Fibroblast of peridontal ligament (primary cell): ENCODE measurements at regions not wholly inside any gene's neighbourhood (a gene's known extent, or its start where the extent isn't known, plus 50 kb on each side); places are given as distances from the start of the nearest gene placed in this dataset.

ENCODE experiments used
- DNase-seq: peaks from one replicate; pipeline ENCODE4 v3.0.0-alpha.2; 2010; ENCODE audit errors: extremely low read depth

DNA sequence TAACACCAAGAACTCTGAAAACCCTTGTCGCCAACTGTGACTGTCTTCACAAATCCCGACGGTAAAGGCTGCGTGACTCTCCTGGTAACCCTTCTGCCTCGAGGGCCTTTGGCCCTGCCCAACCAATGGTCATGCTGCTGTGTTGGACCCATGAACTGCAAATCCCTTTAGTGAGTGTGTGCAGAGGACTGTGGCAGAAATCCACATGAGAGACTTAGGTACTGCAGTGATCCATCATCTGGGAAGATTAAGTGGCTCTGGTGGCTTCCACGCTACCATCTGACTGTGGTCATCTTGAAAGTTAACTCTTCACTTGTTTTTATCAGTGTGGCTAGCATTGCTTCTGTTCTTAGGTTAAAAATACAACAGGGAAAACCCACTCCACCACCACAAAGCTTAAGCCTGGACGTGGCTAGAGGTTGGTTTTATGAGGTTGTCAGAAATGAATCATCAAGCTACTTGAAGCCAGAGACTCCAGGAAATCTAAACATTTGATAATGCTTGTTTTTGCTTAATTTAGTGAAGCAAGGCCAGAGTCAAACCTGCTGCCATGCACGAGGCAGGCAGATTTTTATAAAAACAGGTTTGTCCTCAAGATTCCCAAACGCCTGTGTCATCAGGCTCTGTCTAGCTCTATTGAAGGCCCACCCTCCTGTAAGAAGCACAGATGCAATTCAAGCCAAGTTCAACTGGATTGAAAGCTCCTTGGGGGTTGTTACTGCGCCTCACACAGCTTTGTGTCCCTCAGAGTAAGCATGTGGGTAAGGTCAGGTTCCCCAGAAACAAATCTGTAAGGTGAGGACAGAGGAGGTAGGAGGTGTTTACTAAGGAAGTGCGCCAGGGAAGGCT is 52.7 kb upstream of the ERCC6L2 start:
- peak; percentile 95 for DNase-seq

DNA sequence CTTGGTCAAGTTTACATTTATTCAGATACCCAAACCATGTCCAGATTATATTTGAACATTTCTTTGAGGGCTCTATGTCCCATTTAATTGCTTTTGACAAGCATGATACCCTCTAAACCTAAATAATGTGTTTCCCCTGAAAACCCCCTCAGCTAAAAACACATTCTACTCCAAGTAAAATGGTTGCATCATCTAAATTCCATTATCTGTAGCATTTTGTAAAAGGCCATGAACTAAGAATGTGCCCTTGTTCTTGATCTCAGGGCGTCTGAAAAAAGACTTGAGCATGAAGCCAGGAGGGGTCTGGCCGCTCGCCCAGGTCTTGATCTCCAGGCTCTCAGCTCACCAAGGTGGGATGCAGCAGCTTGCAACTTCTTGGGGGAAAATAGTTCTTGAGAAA is 53.5 kb upstream of the ERCC6L2 start:
- no peak for DNase-seq

DNA sequence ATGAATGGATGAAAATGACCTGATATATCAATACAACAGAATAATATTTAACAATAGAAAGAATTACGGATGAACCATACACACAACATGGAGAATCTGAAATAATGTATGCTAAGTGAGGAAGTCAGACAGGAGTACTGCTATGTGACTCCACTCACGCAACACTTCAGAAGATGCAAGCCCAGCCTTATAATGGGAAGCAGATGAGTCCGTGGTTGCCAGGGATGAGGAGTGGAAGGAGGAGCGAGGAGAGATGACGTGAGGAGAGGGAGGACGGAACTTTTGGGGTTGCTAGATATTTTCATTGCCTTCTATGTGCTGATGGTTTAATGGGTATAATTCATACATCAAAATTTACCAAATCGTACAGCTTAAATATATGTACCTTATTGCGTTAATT is 55.4 kb upstream of the ERCC6L2 start:
- DNase-seq = peak; percentile 49

DNA sequence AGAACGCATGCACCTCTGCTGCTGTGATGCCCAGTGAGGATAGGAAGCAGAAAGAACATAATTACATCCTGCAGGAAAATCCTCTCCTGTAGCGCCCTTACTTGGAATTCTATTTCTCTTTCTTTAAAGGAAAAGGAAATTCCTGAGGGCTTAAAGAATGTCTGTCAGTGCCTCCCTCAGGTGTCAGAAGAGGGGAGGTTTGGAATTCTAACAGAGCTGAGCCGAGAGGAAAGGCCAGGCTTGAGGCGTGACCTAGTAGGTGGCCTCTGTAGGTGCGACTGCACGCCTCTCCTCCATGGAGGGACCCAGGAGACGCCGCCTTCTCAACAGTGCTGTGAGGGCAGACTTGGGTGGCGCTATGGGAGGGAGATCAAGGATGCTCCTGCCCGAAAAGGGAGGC is 55.9 kb upstream of the ERCC6L2 start:
- no peak for DNase-seq

DNA sequence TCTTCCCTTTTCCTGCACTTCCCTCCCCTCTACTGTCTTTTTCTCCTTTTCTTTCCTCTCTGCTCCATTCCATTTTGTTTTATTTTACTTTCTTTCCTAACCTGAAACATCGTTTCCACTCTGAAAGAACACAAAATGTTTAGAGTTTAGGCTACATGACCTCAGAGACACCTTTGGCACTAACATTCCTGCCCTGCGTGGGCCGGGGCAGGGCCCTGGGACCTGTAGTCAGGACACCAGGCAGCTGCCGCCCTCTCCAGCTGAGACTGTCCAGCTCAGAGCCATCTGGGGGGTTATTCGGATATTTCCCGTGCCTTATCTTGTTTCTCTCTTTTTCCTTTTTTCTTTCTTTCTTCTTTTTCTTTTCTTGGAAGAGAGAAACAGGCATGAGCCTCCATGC is 58.3 kb upstream of the ERCC6L2 start:
- DNase-seq = no peak

DNA sequence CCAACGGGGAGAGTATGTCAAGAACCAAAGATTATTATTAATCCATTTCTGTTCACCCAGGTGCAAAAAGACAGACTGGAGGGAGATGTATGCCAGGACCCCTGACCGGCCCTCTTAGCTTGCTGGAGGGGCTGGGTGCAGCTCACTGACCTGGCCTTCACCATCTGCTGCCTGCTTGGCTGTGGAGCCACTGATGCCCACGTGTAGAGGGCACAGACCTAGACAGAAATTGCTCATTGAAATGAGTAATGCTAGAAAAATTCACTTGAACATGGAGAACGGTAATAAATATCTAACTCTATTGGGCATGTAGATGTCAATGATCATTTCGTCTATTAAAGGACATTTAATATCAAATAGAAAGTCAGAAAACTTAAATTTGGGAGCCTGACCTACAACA is 58.8 kb upstream of the ERCC6L2 start:
- no peak for DNase-seq

DNA sequence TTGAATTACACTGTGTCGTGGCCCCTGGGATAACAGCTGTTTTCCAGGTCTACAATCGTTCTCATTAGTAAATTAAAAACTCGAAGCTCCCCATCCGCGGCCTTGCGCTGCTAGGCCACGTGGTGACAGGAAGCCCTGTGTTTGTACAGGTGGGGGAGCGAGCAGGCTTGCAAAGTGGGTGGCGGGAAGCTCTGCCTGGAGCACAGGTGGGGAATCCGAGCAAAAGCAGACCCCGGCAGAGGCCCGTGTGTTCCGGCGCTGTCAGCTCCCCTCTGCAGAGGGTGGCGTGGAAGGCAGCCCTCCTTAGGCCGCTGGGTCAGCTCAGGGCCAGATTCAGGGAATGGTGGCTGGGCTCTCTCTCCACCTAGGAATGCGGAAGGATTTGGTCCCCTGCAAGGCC is 59.5 kb upstream of the ERCC6L2 start:
- DNase-seq = no peak

DNA sequence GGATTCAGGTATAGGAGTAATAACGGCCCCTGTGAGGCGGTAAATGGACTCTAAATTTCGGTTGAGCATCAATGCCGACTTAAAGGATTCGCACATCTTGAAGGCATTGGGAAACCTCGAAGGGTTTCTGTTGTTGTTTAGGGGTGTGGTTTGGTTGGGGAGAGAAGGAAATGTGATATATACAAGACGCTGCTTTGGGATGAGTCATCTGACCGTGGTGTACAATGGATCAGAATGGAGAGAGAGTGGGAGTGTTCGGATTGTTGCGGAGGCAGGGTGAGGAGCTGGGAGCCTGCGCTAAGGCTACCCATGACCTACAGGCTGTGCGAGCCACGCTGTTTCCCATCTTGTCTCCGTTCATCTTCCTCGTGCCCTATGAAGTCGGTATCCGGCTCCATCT is 60.4 kb upstream of the ERCC6L2 start:
- DNase-seq = peak; percentile 98

DNA sequence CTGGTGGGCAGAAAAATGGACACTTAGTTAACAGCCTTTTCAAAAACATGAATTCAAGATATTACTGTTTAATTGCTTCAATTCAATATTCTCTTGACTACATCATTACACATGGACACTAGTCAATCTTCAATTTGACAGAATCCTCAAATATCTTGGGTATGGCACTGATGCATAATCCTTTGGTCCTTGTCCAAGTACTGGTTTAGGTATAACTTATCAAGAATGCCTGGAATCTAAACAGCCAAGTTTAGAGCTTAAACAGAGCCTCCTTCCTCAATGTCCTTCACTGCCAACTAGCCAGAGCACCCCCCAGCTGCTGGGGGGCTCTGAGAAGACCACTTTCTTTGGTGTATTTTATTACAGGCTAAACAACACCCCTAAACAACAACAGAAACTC is 61.6 kb upstream of the ERCC6L2 start:
- no peak for DNase-seq

DNA sequence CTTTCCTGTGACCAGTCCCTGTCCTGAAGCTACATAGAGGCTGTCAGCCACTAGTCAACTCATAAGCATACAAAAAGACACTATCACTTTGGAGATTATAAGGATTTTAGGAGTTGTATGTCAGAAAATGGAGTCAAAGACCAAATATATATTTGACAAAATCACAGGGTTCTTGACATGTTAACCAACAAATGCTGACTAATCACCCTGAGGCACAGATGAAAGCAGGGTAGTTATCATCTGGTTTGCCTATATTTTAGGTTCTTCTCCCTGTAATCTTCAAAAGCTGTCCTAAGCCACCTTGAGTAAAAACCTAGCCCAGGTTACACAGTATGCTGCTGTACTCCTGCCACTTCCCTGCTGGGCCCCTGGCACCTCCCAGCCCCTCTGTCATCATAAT is 64.7 kb upstream of the ERCC6L2 start:
- no peak for DNase-seq

DNA sequence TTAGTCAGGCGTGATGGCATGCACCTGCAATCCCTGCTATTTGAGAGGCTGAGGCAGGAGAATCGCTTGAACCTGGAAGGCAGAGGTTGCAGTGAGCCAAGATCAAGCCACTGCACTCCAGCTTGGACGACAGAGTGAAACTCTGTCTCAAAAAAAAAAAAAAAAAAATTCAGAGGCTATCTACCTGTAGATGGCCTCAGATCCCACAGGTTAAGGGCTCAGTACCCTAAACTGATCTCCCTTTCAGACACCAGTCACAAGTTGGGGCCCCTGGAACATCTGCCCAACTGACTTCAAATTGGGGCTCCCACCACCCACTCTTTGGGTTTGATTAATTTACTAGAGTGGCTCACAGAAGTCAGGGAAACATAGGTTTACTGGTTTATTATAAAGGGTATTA is 65.4 kb upstream of the ERCC6L2 start:
- DNase-seq = no peak

DNA sequence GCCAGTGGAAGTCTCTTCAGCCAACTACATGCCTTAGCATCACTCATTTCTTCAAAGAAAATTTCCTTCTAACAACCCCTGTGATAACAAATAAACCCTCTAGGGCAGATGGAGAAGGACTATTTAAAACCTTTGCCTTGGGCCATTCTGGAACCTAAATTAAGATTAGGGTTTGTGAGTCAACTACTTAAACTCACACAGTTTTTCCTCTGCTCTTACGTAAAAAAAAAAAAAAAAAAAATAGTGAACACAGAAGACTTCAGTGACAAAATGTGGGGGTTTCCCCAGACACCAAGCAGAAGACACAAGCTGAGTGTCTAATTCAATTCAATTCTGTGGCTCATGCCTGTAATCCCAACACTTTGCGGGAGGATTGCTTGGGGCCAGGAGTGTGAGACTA is 65.8 kb upstream of the ERCC6L2 start:
- no peak for DNase-seq

DNA sequence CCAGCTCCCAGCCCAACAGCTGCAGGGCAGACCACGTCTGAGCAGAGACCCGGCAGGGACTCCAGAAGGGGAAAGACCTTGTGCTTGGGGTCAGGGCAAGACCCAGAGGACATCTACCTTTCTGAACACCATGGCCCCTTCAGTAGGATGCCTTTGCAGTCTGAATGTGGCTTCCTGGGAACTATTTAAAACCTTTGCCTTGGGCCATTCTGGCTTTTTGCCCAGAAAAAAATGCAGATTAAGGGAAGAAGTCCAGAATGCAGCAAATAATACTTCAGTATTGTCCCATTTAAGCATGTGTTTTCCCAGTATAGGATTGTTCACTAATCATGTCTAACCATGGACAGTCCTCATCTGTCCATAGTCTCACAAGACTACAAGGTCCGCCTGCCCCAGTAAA is 67.5 kb upstream of the ERCC6L2 start:
- DNase-seq = peak; percentile 44

DNA sequence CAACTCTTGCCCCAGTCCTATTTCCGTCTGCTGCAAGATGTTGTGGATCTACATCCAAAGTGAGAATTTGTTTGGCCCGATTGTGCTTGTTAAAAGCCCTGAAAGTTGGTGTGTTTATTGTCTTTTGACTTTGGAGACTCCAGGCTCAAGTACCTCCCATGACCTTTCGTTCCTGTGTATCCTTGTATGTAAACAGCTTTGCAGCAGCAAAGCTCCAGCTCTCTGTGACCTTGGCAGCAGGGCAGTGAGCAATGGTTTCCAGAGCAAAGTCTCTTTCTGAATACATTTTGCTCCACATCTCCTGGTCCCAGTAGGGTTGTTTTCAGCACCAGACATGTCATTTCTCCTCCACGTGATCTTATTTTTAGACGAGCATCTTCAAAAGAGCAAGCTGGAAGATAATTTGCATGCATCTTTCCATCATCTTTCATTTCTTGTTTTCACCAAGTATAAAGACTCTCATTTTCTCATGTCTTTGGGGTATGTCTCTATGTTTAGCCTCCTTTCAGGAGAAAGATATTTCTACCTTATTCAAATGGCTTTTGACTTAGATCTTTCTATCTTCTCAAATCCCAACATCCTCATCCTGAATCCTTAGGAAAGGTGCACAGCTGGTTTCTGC is 68.1 kb upstream of the ERCC6L2 start:
- no peak for DNase-seq

DNA sequence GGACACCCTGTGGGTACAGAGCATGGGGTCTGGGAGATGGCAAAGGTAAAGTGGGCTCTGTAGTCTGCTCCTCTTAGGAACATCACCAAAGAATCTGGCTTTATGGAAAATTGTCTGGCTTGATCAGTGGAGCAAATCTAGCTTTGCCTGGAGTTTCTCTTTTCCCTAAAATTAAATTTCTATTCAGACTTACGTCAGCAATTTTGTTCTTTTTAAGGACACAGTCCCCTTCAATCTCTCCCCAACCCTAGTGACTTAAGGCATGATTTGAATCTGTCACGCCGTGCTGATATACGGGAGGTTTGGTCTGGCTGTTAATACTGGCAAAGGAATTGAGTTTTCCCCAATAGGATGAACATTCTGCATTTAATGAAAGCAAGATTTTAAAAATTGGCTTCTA is 72.3 kb upstream of the ERCC6L2 start:
- no peak for DNase-seq

DNA sequence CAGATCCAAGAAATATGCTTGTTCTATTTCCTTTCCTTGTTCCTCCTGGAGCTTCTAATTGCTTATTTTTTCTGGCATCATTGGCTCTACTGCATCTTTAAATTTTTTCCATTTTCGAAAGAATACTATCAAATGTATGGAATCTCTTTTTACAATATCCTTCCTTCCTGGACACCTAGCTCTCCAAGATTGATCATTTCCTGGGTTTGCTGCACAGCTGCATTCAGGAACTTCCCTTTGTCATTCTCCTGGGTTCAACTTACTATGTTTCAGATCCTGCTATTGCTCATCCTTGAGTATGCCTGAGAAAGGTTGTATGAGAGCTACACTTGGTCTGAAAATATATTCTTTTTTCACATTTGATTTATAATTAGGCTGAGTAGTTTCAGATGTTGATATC is 73.7 kb upstream of the ERCC6L2 start:
- DNase-seq = no peak

DNA sequence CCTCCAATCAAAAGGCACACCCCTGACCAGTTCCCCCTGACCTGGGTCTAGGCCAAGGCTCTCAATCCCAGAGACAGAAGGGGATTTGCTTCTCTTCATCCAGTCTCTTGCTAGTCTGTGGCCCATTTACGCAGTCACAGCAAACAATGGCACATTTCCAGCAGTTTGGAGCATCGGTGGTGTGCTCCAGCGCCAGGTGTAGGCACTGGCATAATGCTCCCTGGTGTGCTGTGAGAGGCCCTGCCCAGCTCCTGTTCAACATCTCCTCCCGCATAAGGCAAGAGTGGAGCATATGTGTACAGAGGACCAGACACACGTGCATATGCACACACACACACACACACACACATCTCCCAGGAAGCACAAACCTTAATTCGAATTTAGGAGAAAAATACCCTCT is 79.5 kb upstream of the ERCC6L2 start:
- no peak for DNase-seq

DNA sequence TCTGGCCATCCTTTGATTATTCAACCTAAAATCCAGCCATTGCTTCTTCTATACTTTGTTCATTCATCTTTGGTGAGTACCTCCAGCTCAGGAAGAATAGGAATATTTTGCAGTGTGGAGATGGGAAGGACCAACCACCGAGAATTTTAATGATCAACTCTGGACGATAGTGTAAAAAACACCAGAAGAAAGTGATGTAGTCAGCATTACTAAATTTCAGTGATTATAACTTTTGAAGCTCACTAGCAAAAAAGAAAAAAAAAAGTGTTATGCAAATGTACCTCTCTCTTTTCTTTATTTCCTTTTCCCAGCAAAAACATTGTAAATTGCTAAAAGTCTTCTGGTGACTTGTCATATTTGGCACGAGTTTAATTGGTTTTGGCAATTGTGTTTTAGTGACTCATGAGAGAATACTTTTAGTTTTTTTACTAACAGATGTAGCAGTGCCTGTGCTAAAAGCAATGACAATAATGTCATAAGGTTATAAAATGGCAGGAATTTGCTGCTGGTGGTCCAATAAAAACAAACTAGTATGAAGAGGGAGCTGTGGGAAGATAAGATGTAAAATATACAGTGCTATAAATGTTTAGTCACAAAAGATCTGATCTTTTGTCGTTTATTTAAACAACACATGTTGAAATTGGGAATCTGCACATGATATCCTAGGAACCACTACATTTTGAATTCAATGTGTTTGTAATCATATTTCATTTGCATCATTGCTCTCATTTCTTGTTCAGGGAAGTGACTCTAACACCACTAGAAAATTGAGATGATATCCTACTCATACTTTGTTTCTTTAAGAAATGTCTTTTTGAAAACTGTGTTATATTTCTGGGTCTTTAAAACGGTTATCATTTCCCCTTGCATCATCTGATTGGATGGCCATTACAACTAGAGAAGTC is 81.3 kb upstream of the ERCC6L2 start:
- peak; percentile 99 for DNase-seq

DNA sequence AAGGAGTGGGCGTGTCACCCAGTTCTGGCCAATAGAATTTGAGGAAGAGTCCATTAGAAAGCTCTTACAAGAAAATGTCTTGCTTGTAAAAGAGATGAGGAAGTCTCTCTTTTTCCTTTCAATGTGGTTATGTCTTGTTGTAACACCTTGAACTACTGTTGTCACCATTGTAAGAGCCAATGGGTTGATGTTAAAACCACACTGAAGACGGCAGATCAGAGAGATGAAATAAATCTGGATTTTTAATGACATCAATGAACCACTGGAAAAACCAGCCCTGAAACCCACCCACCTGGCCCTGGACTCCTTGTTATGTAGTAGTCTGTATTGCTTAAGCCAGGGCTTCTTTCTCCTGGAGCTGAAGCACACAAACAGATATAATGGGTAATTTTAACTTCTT is 83.8 kb upstream of the ERCC6L2 start:
- no peak for DNase-seq

DNA sequence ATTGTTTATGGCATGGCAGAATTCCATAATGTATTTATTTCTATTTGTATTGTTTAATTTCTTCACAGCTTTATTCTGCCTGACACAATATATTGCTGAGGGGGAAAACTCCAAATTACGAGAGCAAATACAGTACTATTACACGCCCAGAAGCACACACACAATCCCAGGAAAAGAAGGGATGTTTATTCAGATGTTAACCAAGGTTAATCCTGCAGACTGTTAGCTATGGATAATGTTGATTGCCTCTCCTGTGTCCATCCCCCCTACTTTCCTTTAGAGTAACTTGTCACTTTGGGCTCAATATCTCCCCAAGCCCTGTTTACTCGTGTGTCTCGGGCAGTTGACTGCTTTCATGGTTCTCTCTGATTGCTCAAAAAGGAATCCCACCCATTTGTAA is 84.2 kb upstream of the ERCC6L2 start:
- DNase-seq = no peak

DNA sequence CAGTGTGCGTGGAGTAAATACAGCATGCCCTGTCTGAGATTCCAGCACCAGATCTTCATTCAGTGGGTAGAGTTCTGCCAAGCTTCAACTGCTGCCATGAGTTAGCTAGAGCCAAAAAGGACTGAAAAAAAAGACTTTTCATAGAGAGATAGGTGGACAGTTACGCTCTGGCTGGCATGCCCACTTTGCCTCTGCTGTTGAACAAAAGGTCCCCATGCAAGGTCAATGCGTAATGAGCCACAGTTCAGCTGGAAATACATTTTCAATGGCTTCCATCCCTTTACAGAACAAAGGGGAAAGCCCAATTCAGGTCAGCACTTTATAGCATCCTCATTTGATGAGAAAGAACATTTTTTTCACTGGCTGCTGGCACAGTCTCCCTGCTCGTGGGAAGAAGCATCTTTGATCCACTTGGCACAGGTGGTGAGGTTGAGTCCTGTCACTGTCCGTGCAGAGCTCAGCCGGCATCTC is 86.9 kb upstream of the ERCC6L2 start:
- DNase-seq = no peak

DNA sequence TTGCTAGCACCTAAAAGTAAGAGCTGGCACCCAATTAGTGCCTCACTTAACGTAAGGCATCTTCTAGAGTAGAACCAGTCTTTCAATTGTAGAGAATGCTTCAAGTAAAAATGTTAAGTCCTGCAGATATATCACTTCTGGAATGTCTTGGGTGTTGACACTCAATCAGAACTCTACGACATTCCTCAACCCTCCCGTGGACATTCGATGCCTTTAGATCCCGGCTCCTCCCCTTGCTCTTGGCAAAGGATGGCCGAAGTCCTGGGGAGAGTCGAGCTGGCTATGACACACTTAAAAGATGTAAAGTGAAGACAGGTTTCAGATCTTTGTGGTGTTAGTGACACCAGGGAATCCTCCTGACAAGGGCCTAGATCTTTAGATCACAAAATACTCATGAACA is 87.5 kb upstream of the ERCC6L2 start:
- no peak for DNase-seq

DNA sequence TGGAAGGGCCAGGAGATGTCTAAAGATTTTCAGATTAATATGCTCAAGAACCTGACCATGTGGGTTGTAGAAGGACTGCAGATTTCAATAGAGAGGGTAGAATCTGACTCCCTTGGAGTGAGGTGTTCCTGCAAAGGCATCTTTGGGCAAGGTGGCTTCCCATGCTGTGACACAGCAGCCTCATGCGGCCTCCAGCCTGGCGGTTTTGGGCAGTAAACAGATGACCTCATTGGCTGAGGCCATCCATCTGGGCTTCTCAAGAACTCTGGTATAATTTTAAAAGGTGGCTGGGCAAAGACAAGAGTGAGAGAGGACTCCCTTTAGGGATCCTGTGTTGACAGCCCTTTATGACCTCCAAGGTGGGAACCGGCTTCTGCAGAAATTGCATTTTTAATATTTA is 90.3 kb upstream of the ERCC6L2 start:
- no peak for DNase-seq
